Skeletal muscle tissue (tissue), 3 donors: ENCODE measurements at regions not wholly inside any gene's neighbourhood (a gene's known extent, or its start where the extent isn't known, plus 50 kb on each side); places are given as distances from the start of the nearest gene placed in this dataset.

Experiments used
- H3K27ac ChIP-seq: one replicate; pipeline ENCODE4 v1.7.0; 2013; ENCODE audit warnings: mild to moderate bottlenecking, low read depth, low read length, inconsistent platforms
- H3K27me3 ChIP-seq, 3 donors: one replicate each; pipeline ENCODE4 v1.7.0; 2013; ENCODE audit warnings: low read length in 3 of 3; ENCODE audit not compliant: control insufficient read depth in 3 of 3, insufficient read depth in 3 of 3
- H3K36me3 ChIP-seq, 3 donors: one replicate each; pipeline ENCODE4 v1.7.0; 2013; ENCODE audit warnings: low read length in 3 of 3; ENCODE audit not compliant: control insufficient read depth in 3 of 3, insufficient read depth in 3 of 3
- H3K4me1 ChIP-seq, 3 donors: one replicate each; pipeline ENCODE4 v1.7.0; 2013; ENCODE audit warnings: low read length in 3 of 3, mild to moderate bottlenecking in 3 of 3; ENCODE audit not compliant: control insufficient read depth in 3 of 3, insufficient read depth in 3 of 3
- H3K4me3 ChIP-seq, 3 donors: one replicate each; pipeline ENCODE4 v1.7.0; 2013; ENCODE audit warnings: low read length in 3 of 3
- H3K9ac ChIP-seq, 3 donors: one replicate each; pipeline ENCODE4 v1.7.0; 2013; ENCODE audit warnings: low read length in 3 of 3, mild to moderate bottlenecking in 3 of 3, moderate library complexity in 2 of 3, low read depth in 1 of 3
- H3K9me3 ChIP-seq, 3 donors: one replicate each; pipeline ENCODE4 v1.7.0; 2013; ENCODE audit warnings: low read length in 3 of 3; ENCODE audit not compliant: control insufficient read depth in 3 of 3
- donor health status: Osteomylitis.

GRCh38 chr2:198498048-198498447, 693.7 kb downstream of the PLCL1 start:
- Histone ChIP-seq H3K9me3 (no peaks in the 10 kb centered on the region), H3K27me3 (no peaks in the 10 kb centered on the region), H3K27ac (no peak overlapping the region), H3K4me1 (no peaks in the 10 kb centered on the region), H3K36me3 (no peaks in the 10 kb centered on the region), H3K4me3 (no peak overlapping the region), H3K9ac (no peak overlapping the region)

- no peak overlapping the region for H3K4me3 ChIP-seq
- H3K9ac ChIP-seq: no peak overlapping the region
- no peaks in the 10 kb centered on the region for H3K36me3 ChIP-seq
- no peaks in the 10 kb centered on the region for H3K9me3 ChIP-seq
- no peaks in the 10 kb centered on the region for H3K4me1 ChIP-seq
- H3K27ac ChIP-seq: no peak overlapping the region
- H3K27me3 ChIP-seq: no peaks in the 10 kb centered on the region
Measured at GRCh38 chr2:198494931-198495330, 690.5 kb downstream of the PLCL1 start.

GRCh38 chr2:198490748-198491147, 686.4 kb downstream of the PLCL1 start:
- no peaks in the 10 kb centered on the region for H3K36me3 ChIP-seq
- H3K4me3 ChIP-seq: no peak overlapping the region
- H3K27me3 ChIP-seq: no peaks in the 10 kb centered on the region
- no peaks in the 10 kb centered on the region for H3K4me1 ChIP-seq
- no peak overlapping the region for H3K27ac ChIP-seq
- no peaks in the 10 kb centered on the region for H3K9me3 ChIP-seq
- no peak overlapping the region for H3K9ac ChIP-seq

GRCh38 chr2:198488964-198489363, 684.6 kb downstream of the PLCL1 start:
- H3K9me3 ChIP-seq: no peaks in the 10 kb centered on the region
- H3K9ac ChIP-seq: no peak overlapping the region
- H3K27ac ChIP-seq: no peak overlapping the region
- no peaks in the 10 kb centered on the region for H3K36me3 ChIP-seq
- H3K4me3 ChIP-seq: no peak overlapping the region
- no peaks in the 10 kb centered on the region for H3K27me3 ChIP-seq
- H3K4me1 ChIP-seq: no peaks in the 10 kb centered on the region

- no peaks in the 10 kb centered on the region for H3K9me3 ChIP-seq
- H3K4me3 ChIP-seq: no peak overlapping the region
- no peaks in the 10 kb centered on the region for H3K27me3 ChIP-seq
- no peaks in the 10 kb centered on the region for H3K36me3 ChIP-seq
- no peaks in the 10 kb centered on the region for H3K4me1 ChIP-seq
- no peak overlapping the region for H3K27ac ChIP-seq
- H3K9ac ChIP-seq: no peak overlapping the region
Measured at GRCh38 chr2:198483051-198483450, 678.7 kb downstream of the PLCL1 start.

- Histone ChIP-seq H3K9ac (no peak overlapping the region), H3K27ac (no peak overlapping the region), H3K4me1 (no peaks in the 10 kb centered on the region), H3K27me3 (no peaks in the 10 kb centered on the region), H3K4me3 (no peak overlapping the region), H3K36me3 (no peaks in the 10 kb centered on the region), H3K9me3 (no peaks in the 10 kb centered on the region)
Measured at GRCh38 chr2:198479065-198479464, 674.7 kb downstream of the PLCL1 start.

- Histone ChIP-seq H3K27ac (no peak overlapping the region), H3K9ac (no peak overlapping the region), H3K27me3 (no peaks in the 10 kb centered on the region), H3K9me3 (no peaks in the 10 kb centered on the region), H3K4me1 (no peaks in the 10 kb centered on the region), H3K4me3 (no peak overlapping the region), H3K36me3 (no peaks in the 10 kb centered on the region)
Measured at GRCh38 chr2:198478361-198478760, 674.0 kb downstream of the PLCL1 start.

GRCh38 chr2:198476007-198476406, 671.6 kb downstream of the PLCL1 start:
- no peak overlapping the region for H3K27ac ChIP-seq
- H3K4me3 ChIP-seq: no peak overlapping the region
- H3K36me3 ChIP-seq: no peaks in the 10 kb centered on the region
- H3K4me1 ChIP-seq: no peaks in the 10 kb centered on the region
- no peak overlapping the region for H3K9ac ChIP-seq
- no peaks in the 10 kb centered on the region for H3K27me3 ChIP-seq
- no peaks in the 10 kb centered on the region for H3K9me3 ChIP-seq

- no peak overlapping the region for H3K27ac ChIP-seq
- no peak overlapping the region for H3K9ac ChIP-seq
- no peaks in the 10 kb centered on the region for H3K27me3 ChIP-seq
- no peak overlapping the region for H3K4me3 ChIP-seq
- no peaks in the 10 kb centered on the region for H3K9me3 ChIP-seq
- H3K36me3 ChIP-seq: no peaks in the 10 kb centered on the region
- H3K4me1 ChIP-seq: no peaks in the 10 kb centered on the region
Measured at GRCh38 chr2:198471291-198471690, 666.9 kb downstream of the PLCL1 start.

- Histone ChIP-seq H3K27ac (no peak overlapping the region), H3K4me3 (no peak overlapping the region), H3K9me3 (no peaks in the 10 kb centered on the region), H3K36me3 (no peaks in the 10 kb centered on the region), H3K4me1 (no peaks in the 10 kb centered on the region), H3K9ac (no peak overlapping the region), H3K27me3 (no peaks in the 10 kb centered on the region)
Measured at GRCh38 chr2:198468136-198468535, 663.7 kb downstream of the PLCL1 start.

- Histone ChIP-seq H3K9ac (no peak overlapping the region), H3K4me3 (no peak overlapping the region), H3K4me1 (no peaks in the 10 kb centered on the region), H3K9me3 (no peaks in the 10 kb centered on the region), H3K36me3 (no peaks in the 10 kb centered on the region), H3K27me3 (no peaks in the 10 kb centered on the region), H3K27ac (no peak overlapping the region)
Measured at GRCh38 chr2:198465970-198466369, 661.6 kb downstream of the PLCL1 start.
